ENCODE measurements at regions not wholly inside any gene's neighbourhood (a gene's known extent, or its start where the extent isn't known, plus 50 kb on each side); places are given as distances from the start of the nearest gene placed in this dataset.

- POLR2A ChIA-PET = no interaction called here
- DNase-seq (ENCODE audit: extremely low spot score) = no peak
- TF ChIP-seq CTCF (IDR thresholded peaks at IDR 0.05; ENCODE audit: control extremely low read depth, extremely low read depth, low read depth, missing control alignments) = no peak
- CTCF ChIA-PET = interaction anchor here (0.6 to 1.1 kb wide), 3 partner anchors 11 to 922 kb away, joined by 3 read pairs; no protein-coding TSS in a partner anchor
Measured at GRCh38 chr7:68309806-68310205, 1288.5 kb upstream of the AUTS2 start.

DNA sequence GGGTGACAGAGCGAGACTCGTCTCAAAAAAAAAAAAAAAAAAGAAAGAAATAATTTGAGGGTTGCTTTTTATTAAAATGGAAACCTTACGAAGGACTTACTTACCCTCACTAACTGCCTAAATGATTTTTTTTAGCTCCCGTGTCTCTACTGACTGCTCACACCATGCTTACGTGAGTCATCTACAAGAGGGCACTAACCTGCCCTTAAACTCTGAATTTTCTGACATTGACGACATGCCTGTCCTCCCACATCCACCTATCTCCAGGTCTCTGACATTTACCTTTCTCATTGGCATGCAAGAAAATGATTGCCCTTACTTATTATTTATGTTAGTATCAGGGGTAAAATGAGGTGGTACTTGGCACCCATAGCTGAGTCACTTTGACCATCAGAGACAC, 1286.3 kb upstream of the AUTS2 start:
- ChIA-PET CTCF (interaction anchor here (1.3 kb wide), 1 partner anchor 24 kb away, joined by 3 read pairs; no protein-coding TSS in a partner anchor), POLR2A (no interaction called here)
- no peak for DNase-seq (ENCODE audit: extremely low spot score)
- no peak for TF ChIP-seq CTCF (IDR thresholded peaks at IDR 0.05; ENCODE audit: control extremely low read depth, extremely low read depth, low read depth, missing control alignments)

DNA sequence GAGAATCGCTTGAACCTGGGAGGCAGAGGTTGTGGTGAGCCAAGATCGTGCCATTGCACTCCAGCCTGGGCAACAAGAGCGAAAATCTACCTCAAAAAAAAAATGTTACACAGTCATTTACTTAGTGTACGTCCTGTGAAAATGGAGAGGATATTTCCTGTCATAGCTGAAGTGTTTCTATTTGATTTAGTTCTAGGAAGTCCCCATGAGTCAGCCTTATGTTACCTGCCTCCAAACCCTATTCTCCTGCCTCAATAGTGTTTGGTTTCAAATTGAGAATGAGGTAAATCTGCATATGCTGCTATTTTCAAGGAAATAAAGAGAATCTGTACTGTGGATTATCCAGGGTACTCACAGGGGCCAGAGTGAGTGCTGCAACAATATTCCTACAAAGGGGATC, 1284.5 kb upstream of the AUTS2 start:
- DNase-seq (ENCODE audit: extremely low spot score) = no peak
- POLR2A ChIA-PET = no interaction called here
- CTCF ChIA-PET = no interaction called here
- no peak for TF ChIP-seq CTCF (IDR thresholded peaks at IDR 0.05; ENCODE audit: control extremely low read depth, extremely low read depth, low read depth, missing control alignments)

GRCh38 chr7:68314208-68314607, 1284.1 kb upstream of the AUTS2 start:
- ChIA-PET POLR2A (no interaction called here), CTCF (no interaction called here)
- DNase-seq (ENCODE audit: extremely low spot score) = no peak
- TF ChIP-seq CTCF (IDR thresholded peaks at IDR 0.05; ENCODE audit: control extremely low read depth, extremely low read depth, low read depth, missing control alignments) = no peak

GRCh38 chr7:68317476-68317875, 1280.8 kb upstream of the AUTS2 start:
- no peak for TF ChIP-seq CTCF (IDR thresholded peaks at IDR 0.05; ENCODE audit: control extremely low read depth, extremely low read depth, low read depth, missing control alignments)
- ChIA-PET CTCF (no interaction called here), POLR2A (no interaction called here)
- no peak for DNase-seq (ENCODE audit: extremely low spot score)

GRCh38 chr7:68319061-68319460, 1279.2 kb upstream of the AUTS2 start:
- POLR2A ChIA-PET = no interaction called here
- no peak for TF ChIP-seq CTCF (IDR thresholded peaks at IDR 0.05; ENCODE audit: control extremely low read depth, extremely low read depth, low read depth, missing control alignments)
- no peak for DNase-seq (ENCODE audit: extremely low spot score)
- CTCF ChIA-PET = no interaction called here
